ENCODE measurements at regions not wholly inside any gene's neighbourhood (a gene's known extent, or its start where the extent isn't known, plus 50 kb on each side); places are given as distances from the start of the nearest gene placed in this dataset.

GRCh38 chr12:89882050-89882449, 173.4 kb upstream of the ATP2B1 start (continued):
- TF ChIP-seq POLR2AphosphoS5 (IDR thresholded peaks at IDR 0.05; ENCODE audit: low read length) (no peak), NRF1 (conservative IDR thresholded peaks at IDR 0.05; ENCODE audit: low read depth, low read length) (no peak), SMARCA5 (IDR thresholded peaks at IDR 0.05) (no peak), ZZZ3 (IDR thresholded peaks at IDR 0.05; ENCODE audit: control insufficient read depth, insufficient read length, low read depth) (no peak), RELB (IDR thresholded peaks at IDR 0.05; ENCODE audit: low read depth) (0 out of 2 replicates have a peak, but pooled peaks have one; percentile 37), CHD1 (IDR thresholded peaks at IDR 0.05; ENCODE audit: low read depth, low read length) (no peak), SREBF1 (IDR thresholded peaks at IDR 0.05; ENCODE audit: low read length) (no peak), MEF2B (IDR thresholded peaks at IDR 0.05; ENCODE audit: partially characterized antibody, poor library complexity, severe bottlenecking) (peak; percentile 47), NR2C1 (IDR thresholded peaks at IDR 0.05) (no peak), EP300 (IDR thresholded peaks at IDR 0.05; ENCODE audit: borderline replicate concordance in 1 of 2, control insufficient read depth in 1 of 2, low read depth in 2 of 2, low read length in 2 of 2) (peak; percentile 60 to 64; a peak in 2 of 4 replicates), ATF2 (IDR thresholded peaks at IDR 0.05; ENCODE audit: low read length) (peak; percentile 87), TBL1XR1 (IDR thresholded peaks at IDR 0.05; ENCODE audit: low read depth, low read length) (no peak), EED (IDR thresholded peaks at IDR 0.05; ENCODE audit: low read depth) (peak; percentile 87; the same call in 1 of the 2 replicates), MAX (IDR thresholded peaks at IDR 0.05; ENCODE audit: low read depth, low read length) (no peak), ZNF687 (IDR thresholded peaks at IDR 0.05) (peak; percentile 57; the same call in 1 of the 2 replicates), PKNOX1 (IDR thresholded peaks at IDR 0.05) (no peak), YBX1 (IDR thresholded peaks at IDR 0.05) (no peak), RAD21 (IDR thresholded peaks at IDR 0.05; ENCODE audit: insufficient read depth, low read depth, low read length) (peak; percentile 20; the same call in 1 of the 2 replicates), ESRRA (IDR thresholded peaks at IDR 0.05; ENCODE audit: low read length) (no peak), LARP7 (IDR thresholded peaks at IDR 0.05) (no peak), NFYA (IDR thresholded peaks at IDR 0.05; ENCODE audit: borderline replicate concordance, low read depth, low read length) (no peak), NKRF (conservative IDR thresholded peaks at IDR 0.05) (no peak)

All from GM12878 (cell line).